GM23248 (cell line): ENCODE measurements at regions not wholly inside any gene's neighbourhood (a gene's known extent, or its start where the extent isn't known, plus 50 kb on each side); places are given as distances from the start of the nearest gene placed in this dataset.
A peak's percentile ranks its signal among the peaks of the same experiment; 100 is the strongest.
"Not testable (repeated sequence)": the region's sequence is repeated elsewhere in the genome, so short reads cannot be mapped to it uniquely, and the experiment has no call there.

Experiments
- DNase-seq: peaks from one replicate; pipeline ENCODE4 v3.0.0-alpha.2; 2015
- H2AFZ ChIP-seq: fragments of 200-600 bp; sonication (generic); 2 replicates; pipeline ENCODE4 v1.6.1; 2016; ENCODE audit warnings: antibody characterized with exemption
- H3F3A ChIP-seq: fragments of 200-600 bp; sonication (generic); 2 replicates; pipeline ENCODE4 v1.6.1; 2016; ENCODE audit warnings: mild to moderate bottlenecking, antibody characterized with exemption, mixed run types; ENCODE audit not compliant: insufficient read depth
- H3K27ac ChIP-seq: fragments of 200-600 bp; sonication (generic); 2 replicates; pipeline ENCODE4 v1.5.1; 2016; ENCODE audit warnings: mild to moderate bottlenecking
- H3K27me3 ChIP-seq: fragments of 200-600 bp; sonication (generic); replicated peaks from 2 replicates; pipeline ENCODE4 v1.6.1; 2016; ENCODE audit warnings: mild to moderate bottlenecking; ENCODE audit not compliant: insufficient read depth
- H3K36me3 ChIP-seq: fragments of 200-600 bp; sonication (generic); 2 replicates; pipeline ENCODE4 v1.6.1; 2016; ENCODE audit warnings: low read depth, mild to moderate bottlenecking
- H3K4me1 ChIP-seq: fragments of 200-600 bp; sonication (generic); 2 replicates; pipeline ENCODE4 v1.6.1; 2016; ENCODE audit warnings: mild to moderate bottlenecking; ENCODE audit not compliant: insufficient read depth
- H3K4me2 ChIP-seq: fragments of 200-600 bp; sonication (generic); one replicate; pipeline ENCODE4 v1.6.1; 2016; ENCODE audit warnings: mild to moderate bottlenecking; ENCODE audit not compliant: unreplicated experiment
- H3K4me3 ChIP-seq: fragments of 200-600 bp; sonication (generic); 2 replicates; pipeline ENCODE4 v1.5.1; 2016; ENCODE audit warnings: mild to moderate bottlenecking
- H3K79me2 ChIP-seq: fragments of 200-600 bp; sonication (generic); 2 replicates; pipeline ENCODE4 v1.6.1; 2016; ENCODE audit warnings: mild to moderate bottlenecking; ENCODE audit not compliant: insufficient read depth
- H3K9ac ChIP-seq: fragments of 200-600 bp; sonication (generic); 2 replicates; pipeline ENCODE4 v1.6.1; 2016; ENCODE audit warnings: mild to moderate bottlenecking
- H3K9me2 ChIP-seq: fragments of 200-600 bp; sonication (generic); 2 replicates; pipeline ENCODE4 v1.6.1; 2016; ENCODE audit warnings: mixed run types, mild to moderate bottlenecking, moderate library complexity; ENCODE audit not compliant: insufficient read depth
- H3K9me3 ChIP-seq: fragments of 200-600 bp; sonication (generic); one replicate; pipeline ENCODE4 v1.6.1; 2017; ENCODE audit warnings: low read depth
- H4K20me1 ChIP-seq: fragments of 200-600 bp; sonication (generic); 2 replicates; pipeline ENCODE4 v1.6.0; 2016; ENCODE audit not compliant: insufficient read depth
- WGBS, 2 experiments: methylation state at CpG; one replicate each; pipeline ENCODE4 v1.1.6; 2015 to 2017; ENCODE audit warnings: low lambda C conversion rate in 2 of 2, low coverage in 1 of 2; ENCODE audit errors: missing lambda C conversion rate in 2 of 2; 5-methylcytosine and 5-hydroxymethylcytosine counted together
- in situ Hi-C: fragments of 300-500 bp; cut with MboI; formaldehyde crosslinking; loops from 2 replicates; pipeline ENCODE4 v1.15.0; 2020

- H3K4me3 ChIP-seq, DNase-seq, H2AFZ ChIP-seq, H3K9me3 ChIP-seq, H3K9me2 ChIP-seq, in situ Hi-C loops, H3K27me3 ChIP-seq, H3K27ac ChIP-seq, H3K36me3 ChIP-seq, H3F3A ChIP-seq, H4K20me1 ChIP-seq, H3K79me2 ChIP-seq, H3K4me2 ChIP-seq, H3K9ac ChIP-seq: not testable (repeated sequence)
- WGBS, 2 experiments = 47 to 48% methylated on average over 6 of the region's 7 CpGs
- peaks cover 15% of the 10 kb centered on the region for H3K4me1 ChIP-seq
Observed at GRCh38 chr1:234815295-234815815, 205.4 kb upstream of the IRF2BP2 start.

- H2AFZ ChIP-seq, in situ Hi-C loops, H3K27ac ChIP-seq, H3F3A ChIP-seq, H3K9me3 ChIP-seq, H4K20me1 ChIP-seq, H3K79me2 ChIP-seq, H3K4me3 ChIP-seq, H3K9ac ChIP-seq, H3K27me3 ChIP-seq, H3K9me2 ChIP-seq, H3K36me3 ChIP-seq, DNase-seq, H3K4me2 ChIP-seq: not testable (repeated sequence)
- 97 to 100% methylated on average over 3 of the region's 7 CpGs for WGBS, 2 experiments
- peaks cover 19% of the 10 kb centered on the region for H3K4me1 ChIP-seq
Observed at GRCh38 chr1:234814235-234814634, 204.3 kb upstream of the IRF2BP2 start.

GRCh38 chr1:234811824-234812223, 201.8 kb upstream of the IRF2BP2 start:
- H3K9me3 ChIP-seq, H3K79me2 ChIP-seq, H3K27me3 ChIP-seq, H3K9ac ChIP-seq, in situ Hi-C loops, H3K4me3 ChIP-seq, H3K4me2 ChIP-seq, H3F3A ChIP-seq, H2AFZ ChIP-seq, H3K9me2 ChIP-seq, H4K20me1 ChIP-seq, H3K36me3 ChIP-seq: not testable (repeated sequence)
- 14 to 17% methylated on average over 6 of the region's 6 CpGs for WGBS, 2 experiments
- DNase-seq = peak; percentile 81
- H3K27ac ChIP-seq = peak overlapping the region; percentile 54
- peaks cover 15% of the 10 kb centered on the region for H3K4me1 ChIP-seq

GRCh38 chr1:234810726-234811125, 200.7 kb upstream of the IRF2BP2 start:
- H3K27me3 ChIP-seq, H3K27ac ChIP-seq, H3K9me2 ChIP-seq, in situ Hi-C loops, H2AFZ ChIP-seq, H3F3A ChIP-seq, H3K9me3 ChIP-seq, H3K9ac ChIP-seq, DNase-seq, H3K36me3 ChIP-seq, H3K4me3 ChIP-seq, H3K4me2 ChIP-seq, H4K20me1 ChIP-seq, H3K79me2 ChIP-seq: not testable (repeated sequence)
- 84 to 94% methylated on average over 4 of the region's 4 CpGs for WGBS, 2 experiments
- H3K4me1 ChIP-seq = peaks cover 15% of the 10 kb centered on the region

GRCh38 chr1:234809854-234810245, 199.9 kb upstream of the IRF2BP2 start:
- H3K4me2 ChIP-seq = peak overlapping the region; percentile 35
- H3K9me2 ChIP-seq, H3K79me2 ChIP-seq, H4K20me1 ChIP-seq, H3K4me3 ChIP-seq, DNase-seq, H3K9ac ChIP-seq, in situ Hi-C loops, H3K9me3 ChIP-seq, H3K27me3 ChIP-seq, H2AFZ ChIP-seq, H3F3A ChIP-seq, H3K36me3 ChIP-seq: not testable (repeated sequence)
- peaks cover 15% of the 10 kb centered on the region for H3K4me1 ChIP-seq
- H3K27ac ChIP-seq = peak overlapping the region; percentile 6; the same call in 1 of the 2 replicates
- whole genome bisulfite sequencing, 2 experiments = 36 to 71% methylated on average over 3 to 5 of the region's 5 CpGs

- H3K27me3 ChIP-seq, H3K36me3 ChIP-seq, H3K9me2 ChIP-seq, H4K20me1 ChIP-seq, H2AFZ ChIP-seq, H3K79me2 ChIP-seq, H3K9me3 ChIP-seq, in situ Hi-C loops, H3F3A ChIP-seq: not testable (repeated sequence)
- WGBS, 2 experiments = 7 to 8% methylated on average over 12 to 15 of the region's 23 CpGs
- peak; percentile 60 for DNase-seq
- peak overlapping the region; percentile 71 for H3K4me2 ChIP-seq
- peak overlapping the region; percentile 35 for H3K27ac ChIP-seq
- H3K4me1 ChIP-seq = peaks cover 15% of the 10 kb centered on the region
- peak overlapping the region; percentile 56; the same call in 1 of the 2 replicates for H3K9ac ChIP-seq
- peak overlapping the region; percentile 46 for H3K4me3 ChIP-seq
Observed at GRCh38 chr1:234808943-234809853, 199.2 kb upstream of the IRF2BP2 start.

- H3F3A ChIP-seq, H3K36me3 ChIP-seq, H3K27me3 ChIP-seq, H3K9me2 ChIP-seq, H2AFZ ChIP-seq, in situ Hi-C loops, H3K9me3 ChIP-seq, H3K79me2 ChIP-seq, H4K20me1 ChIP-seq: not testable (repeated sequence)
- WGBS, 2 experiments = 16 to 21% methylated on average over 4 to 5 of the region's 7 CpGs
- Histone ChIP-seq H3K4me1 (peaks cover 15% of the 10 kb centered on the region), H3K4me2 (peak overlapping the region; percentile 71), H3K4me3 (peak overlapping the region; percentile 46), H3K27ac (peak overlapping the region; percentile 35; the same call in 1 of the 2 replicates), H3K9ac (peak overlapping the region; percentile 56; the same call in 1 of the 2 replicates)
- DNase-seq = peak; percentile 16
Observed at GRCh38 chr1:234808459-234808858, 198.5 kb upstream of the IRF2BP2 start.
